ENCODE measurements at regions not wholly inside any gene's neighbourhood (a gene's known extent, or its start where the extent isn't known, plus 50 kb on each side); places are given as distances from the start of the nearest gene placed in this dataset.

DNA sequence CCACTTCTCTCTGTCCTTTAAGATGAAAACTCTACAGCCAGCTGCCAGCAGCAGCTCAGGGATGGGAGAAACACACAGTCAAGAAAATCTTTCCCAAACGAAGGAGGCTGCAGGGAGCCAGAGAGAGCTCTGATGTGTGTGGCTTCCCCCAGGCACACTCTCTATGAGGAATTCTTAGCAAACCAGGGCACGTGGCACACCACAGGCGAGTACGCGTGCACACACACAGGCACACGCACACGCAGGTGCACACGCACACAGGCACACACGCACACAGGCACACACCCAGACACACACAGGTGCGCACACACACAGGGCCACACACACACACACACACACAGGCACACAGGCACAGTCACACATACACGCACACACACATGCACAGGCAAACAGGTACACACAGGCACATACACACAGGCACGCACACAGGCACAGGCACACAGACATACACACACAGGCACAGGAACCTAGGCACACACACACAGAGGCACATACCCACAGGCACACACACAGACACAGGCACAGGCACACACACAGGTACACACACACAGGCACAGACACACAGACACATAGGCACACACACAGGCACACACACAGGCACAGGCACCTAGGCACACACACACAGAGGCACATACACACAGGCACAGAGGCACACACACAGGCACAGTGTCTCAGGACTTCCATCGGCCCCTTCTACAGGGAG is 91.5 kb upstream of the ATP2B2 start:
- POLR2A ChIA-PET, result no interaction called here
- H3K9ac ChIP-seq (ENCODE audit: low read length), result no peak overlapping the region
- peaks cover 30% of the 10 kb centered on the region for H3K27me3 ChIP-seq (ENCODE audit: insufficient read depth, low read length)
- RAD21 ChIA-PET (ENCODE audit: low non-redundant PET in 1 of 2, low total read pairs in 2 of 2, uncharacterized antibody in 2 of 2, unreplicated experiment in 2 of 2), result no interaction called here
- no peak overlapping the region for H2AFZ ChIP-seq (ENCODE audit: low read depth, low read length, poor library complexity, severe bottlenecking)
- no peaks in the 10 kb centered on the region for H3K9me2 ChIP-seq (ENCODE audit: insufficient read depth)
- intact Hi-C loops (cut with micrococcal nuclease), result no loop called here
- CTCF ChIA-PET, result no interaction called here
- DNase-seq (ENCODE audit: low read depth, low spot score), result no peak
- BruUV-seq (replicated peaks), result no TSS peak
- H3K9me3 ChIP-seq (ENCODE audit: control insufficient read depth in 1 of 2, insufficient read depth in 1 of 2, low read depth in 1 of 2, low read length in 2 of 2), result no peaks in the 10 kb centered on the region
- H3K27ac ChIP-seq (ENCODE audit: low read depth, low read length), result no peak overlapping the region
- TF ChIP-seq POLR2AphosphoS5 (IDR thresholded peaks at IDR 0.05; ENCODE audit: low read depth, low read length) (no peak), CBX3 (IDR thresholded peaks at IDR 0.05; ENCODE audit: low read depth) (no peak), JUND (IDR thresholded peaks at IDR 0.05) (no peak), EZH2phosphoT487 (IDR thresholded peaks at IDR 0.05; ENCODE audit: borderline replicate concordance) (no peak), RAD21 (IDR thresholded peaks at IDR 0.05; ENCODE audit: low read depth) (no peak), SP1 (IDR thresholded peaks at IDR 0.05; ENCODE audit: low read depth) (no peak), YY1 (IDR thresholded peaks at IDR 0.05; ENCODE audit: extremely low read depth, insufficient replicate concordance, low read depth, low read length) (no peak), FOSL1 (IDR thresholded peaks at IDR 0.05; ENCODE audit: low read depth) (no peak)
- TF ChIP-seq, protein P1, sequence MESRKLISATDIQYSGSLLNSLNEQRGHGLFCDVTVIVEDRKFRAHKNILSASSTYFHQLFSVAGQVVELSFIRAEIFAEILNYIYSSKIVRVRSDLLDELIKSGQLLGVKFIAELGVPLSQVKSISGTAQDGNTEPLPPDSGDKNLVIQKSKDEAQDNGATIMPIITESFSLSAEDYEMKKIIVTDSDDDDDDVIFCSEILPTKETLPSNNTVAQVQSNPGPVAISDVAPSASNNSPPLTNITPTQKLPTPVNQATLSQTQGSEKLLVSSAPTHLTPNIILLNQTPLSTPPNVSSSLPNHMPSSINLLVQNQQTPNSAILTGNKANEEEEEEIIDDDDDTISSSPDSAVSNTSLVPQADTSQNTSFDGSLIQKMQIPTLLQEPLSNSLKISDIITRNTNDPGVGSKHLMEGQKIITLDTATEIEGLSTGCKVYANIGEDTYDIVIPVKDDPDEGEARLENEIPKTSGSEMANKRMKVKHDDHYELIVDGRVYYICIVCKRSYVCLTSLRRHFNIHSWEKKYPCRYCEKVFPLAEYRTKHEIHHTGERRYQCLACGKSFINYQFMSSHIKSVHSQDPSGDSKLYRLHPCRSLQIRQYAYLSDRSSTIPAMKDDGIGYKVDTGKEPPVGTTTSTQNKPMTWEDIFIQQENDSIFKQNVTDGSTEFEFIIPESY (IDR thresholded peaks at IDR 0.05; ENCODE audit: extremely low read depth, insufficient replicate concordance, low read length), result no peak
- TF ChIP-seq, protein P2, sequence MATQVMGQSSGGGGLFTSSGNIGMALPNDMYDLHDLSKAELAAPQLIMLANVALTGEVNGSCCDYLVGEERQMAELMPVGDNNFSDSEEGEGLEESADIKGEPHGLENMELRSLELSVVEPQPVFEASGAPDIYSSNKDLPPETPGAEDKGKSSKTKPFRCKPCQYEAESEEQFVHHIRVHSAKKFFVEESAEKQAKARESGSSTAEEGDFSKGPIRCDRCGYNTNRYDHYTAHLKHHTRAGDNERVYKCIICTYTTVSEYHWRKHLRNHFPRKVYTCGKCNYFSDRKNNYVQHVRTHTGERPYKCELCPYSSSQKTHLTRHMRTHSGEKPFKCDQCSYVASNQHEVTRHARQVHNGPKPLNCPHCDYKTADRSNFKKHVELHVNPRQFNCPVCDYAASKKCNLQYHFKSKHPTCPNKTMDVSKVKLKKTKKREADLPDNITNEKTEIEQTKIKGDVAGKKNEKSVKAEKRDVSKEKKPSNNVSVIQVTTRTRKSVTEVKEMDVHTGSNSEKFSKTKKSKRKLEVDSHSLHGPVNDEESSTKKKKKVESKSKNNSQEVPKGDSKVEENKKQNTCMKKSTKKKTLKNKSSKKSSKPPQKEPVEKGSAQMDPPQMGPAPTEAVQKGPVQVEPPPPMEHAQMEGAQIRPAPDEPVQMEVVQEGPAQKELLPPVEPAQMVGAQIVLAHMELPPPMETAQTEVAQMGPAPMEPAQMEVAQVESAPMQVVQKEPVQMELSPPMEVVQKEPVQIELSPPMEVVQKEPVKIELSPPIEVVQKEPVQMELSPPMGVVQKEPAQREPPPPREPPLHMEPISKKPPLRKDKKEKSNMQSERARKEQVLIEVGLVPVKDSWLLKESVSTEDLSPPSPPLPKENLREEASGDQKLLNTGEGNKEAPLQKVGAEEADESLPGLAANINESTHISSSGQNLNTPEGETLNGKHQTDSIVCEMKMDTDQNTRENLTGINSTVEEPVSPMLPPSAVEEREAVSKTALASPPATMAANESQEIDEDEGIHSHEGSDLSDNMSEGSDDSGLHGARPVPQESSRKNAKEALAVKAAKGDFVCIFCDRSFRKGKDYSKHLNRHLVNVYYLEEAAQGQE (IDR thresholded peaks at IDR 0.05; ENCODE audit: low read depth), result no peak
- H3K79me2 ChIP-seq (ENCODE audit: insufficient read depth, low read length), result no peaks in the 10 kb centered on the region
- H3K4me2 ChIP-seq (ENCODE audit: low read length), result no peak overlapping the region
- no peaks in the 10 kb centered on the region for H3K36me3 ChIP-seq (ENCODE audit: control insufficient read depth in 1 of 2, insufficient read depth in 2 of 2, low read length in 2 of 2)
- H3K4me3 ChIP-seq (replicated peaks in 1 of 2; ENCODE audit: low read depth in 1 of 2, low read length in 2 of 2), result no peak overlapping the region
- no peaks in the 10 kb centered on the region for H3K4me1 ChIP-seq (ENCODE audit: control insufficient read depth in 1 of 2, insufficient read depth in 2 of 2, low read length in 2 of 2)
- ATAC-seq, result no peak
- H4K20me1 ChIP-seq (ENCODE audit: insufficient read depth), result no peaks in the 10 kb centered on the region

Data from HCT116 (cell line).